ENCODE measurements at regions not wholly inside any gene's neighbourhood (a gene's known extent, or its start where the extent isn't known, plus 50 kb on each side); places are given as distances from the start of the nearest gene placed in this dataset.

- TF ChIP-seq MGA (IDR thresholded peaks at IDR 0.05) (no peak), MAFG (tag; conservative IDR thresholded peaks at IDR 0.05) (no peak), HMGXB4 (CRISPR knock-in tag; IDR thresholded peaks at IDR 0.05) (no peak), ZNF3 (CRISPR knock-in tag; IDR thresholded peaks at IDR 0.05) (no peak), ARID3B (CRISPR knock-in tag; IDR thresholded peaks at IDR 0.05; ENCODE audit: borderline replicate concordance) (no peak), BRD9 (IDR thresholded peaks at IDR 0.05; ENCODE audit: low read depth, partially characterized antibody) (no peak), TAL1 (IDR thresholded peaks at IDR 0.05) (no peak)
Measured at GRCh38 chr12:18849761-18850160, 111.8 kb downstream of the CAPZA3 start (continued).

Data from K562 (cell line).